ENCODE measurements at regions not wholly inside any gene's neighbourhood (a gene's known extent, or its start where the extent isn't known, plus 50 kb on each side); places are given as distances from the start of the nearest gene placed in this dataset.

DNA sequence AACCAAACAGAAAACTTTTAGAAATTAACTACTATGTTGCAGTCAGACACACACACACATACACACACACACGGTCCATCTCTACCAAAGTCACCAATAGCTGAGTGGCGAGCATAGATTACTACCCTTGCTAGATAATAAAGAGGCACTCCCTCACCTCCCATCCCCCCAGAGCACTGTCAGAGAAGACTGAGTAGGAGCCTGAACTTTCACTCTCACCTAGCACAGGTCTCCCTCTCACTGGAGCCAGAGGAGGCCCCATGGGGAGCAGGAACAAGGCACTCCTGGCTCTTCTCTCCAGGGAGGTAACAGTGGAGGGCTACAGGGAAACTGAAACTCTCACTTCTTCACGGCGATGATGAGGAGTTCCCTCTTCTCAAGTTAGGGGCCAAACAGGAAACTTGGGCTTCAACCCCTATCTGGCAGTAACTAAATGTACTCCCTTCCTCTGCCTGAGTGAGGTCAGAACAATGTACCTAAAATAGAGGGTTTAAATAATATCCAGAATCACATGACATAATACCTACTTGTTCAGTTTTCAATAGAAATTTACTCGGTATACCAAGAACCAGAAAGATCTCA is 975.3 kb upstream of the GBE1 start:
- no peak for TF ChIP-seq CTCF (conservative IDR thresholded peaks at IDR 0.05)

DNA sequence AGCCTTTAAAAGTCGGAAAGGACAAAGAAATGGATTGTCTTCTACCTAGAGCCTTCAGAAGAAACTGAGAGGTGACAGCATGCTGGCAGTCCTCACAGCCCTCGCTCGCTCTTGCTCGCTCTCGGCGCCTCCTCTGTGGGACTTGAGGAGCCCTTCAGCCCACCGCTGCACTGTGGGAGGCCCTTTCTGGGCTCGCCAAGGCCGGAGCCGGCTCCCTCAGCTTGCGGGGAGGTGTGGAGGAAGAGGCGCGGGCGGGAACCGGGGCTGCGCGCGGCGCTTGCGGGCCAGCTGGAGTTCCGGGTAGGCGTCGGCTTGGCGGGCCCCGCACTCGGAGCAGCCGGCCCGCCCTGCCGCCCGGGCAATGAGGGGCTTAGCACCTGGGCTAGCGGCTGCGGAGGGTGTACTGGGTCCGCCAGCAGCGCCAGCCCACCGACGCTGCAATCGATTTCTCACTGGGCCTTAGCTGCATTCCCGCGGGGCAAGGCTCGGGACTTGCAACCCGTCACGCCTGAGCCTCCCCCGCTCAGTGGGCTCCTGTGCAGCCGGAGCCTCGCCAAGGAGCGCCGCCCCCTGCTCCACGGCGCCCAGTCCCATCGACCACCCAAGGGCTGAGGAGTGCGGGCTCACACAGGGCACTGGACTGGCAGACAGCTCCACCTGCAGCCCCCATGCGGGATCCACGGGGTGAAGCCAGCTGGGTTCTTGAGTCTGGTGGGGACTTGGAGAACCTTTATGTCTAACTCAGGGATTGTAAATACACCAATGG is 953.8 kb upstream of the GBE1 start:
- H3K27ac ChIP-seq = no peak overlapping the region
- TF ChIP-seq CTCF (conservative IDR thresholded peaks at IDR 0.05) = no peak

More for the DNA sequence above, 975.3 kb upstream of the GBE1 start:
- H3K27ac ChIP-seq = no peak overlapping the region

GRCh38 chr3:82707035-82707434 is 945.6 kb upstream of the GBE1 start:
- TF ChIP-seq CTCF (conservative IDR thresholded peaks at IDR 0.05) = peak; percentile 59
- H3K27ac ChIP-seq = no peak overlapping the region

DNA sequence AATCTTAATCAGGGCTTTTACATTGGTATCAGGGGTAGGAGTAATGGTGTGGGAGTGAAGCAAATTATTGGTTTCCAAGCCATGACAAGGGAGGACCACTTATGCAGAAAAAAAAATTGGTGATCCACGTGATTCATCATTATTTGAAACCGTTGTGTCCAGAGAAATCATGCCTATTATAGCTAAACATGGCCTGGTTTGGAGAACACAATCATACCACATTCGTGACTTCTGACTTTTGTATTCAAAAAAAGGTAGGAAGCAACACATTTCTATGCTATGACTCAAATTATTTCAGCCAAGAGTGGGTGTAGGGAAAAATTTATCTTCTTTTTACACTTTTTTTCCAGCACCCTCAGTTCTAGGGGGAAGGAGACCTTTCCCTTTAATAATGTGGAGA is 924.3 kb upstream of the GBE1 start:
- no peak overlapping the region for H3K27ac ChIP-seq
- TF ChIP-seq CTCF (conservative IDR thresholded peaks at IDR 0.05) = no peak

DNA sequence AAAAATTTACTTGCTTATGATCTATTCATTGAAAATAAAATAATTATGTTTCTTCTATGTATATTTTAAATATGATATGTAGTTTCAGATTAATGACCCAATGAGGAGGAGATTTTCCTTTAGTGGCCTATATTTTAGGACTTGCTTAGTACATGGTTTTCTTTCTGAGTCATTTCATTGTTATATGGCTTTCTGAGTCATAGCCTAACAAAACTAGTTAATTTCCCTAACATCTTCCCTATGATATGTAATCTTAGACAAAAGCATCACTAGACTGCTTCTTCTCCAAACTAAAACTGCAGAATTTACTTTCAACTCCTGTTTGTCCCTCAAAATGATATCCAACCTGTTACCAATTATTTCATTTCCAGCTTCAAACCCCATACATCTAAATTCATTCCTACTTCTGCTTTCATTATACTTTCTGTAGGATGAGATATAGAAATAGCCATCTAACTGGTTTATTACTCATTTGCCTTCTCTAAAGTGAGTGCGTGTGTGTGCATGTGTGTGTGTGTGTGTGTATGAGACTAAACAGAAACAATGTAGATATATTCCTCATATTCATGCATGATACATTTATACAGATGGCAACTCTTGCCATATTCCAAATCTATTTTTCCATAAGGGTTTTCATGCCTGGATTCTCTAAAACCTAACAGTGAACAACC is 915.0 kb upstream of the GBE1 start:
- no peak overlapping the region for H3K27ac ChIP-seq
- TF ChIP-seq CTCF (conservative IDR thresholded peaks at IDR 0.05) = no peak

GRCh38 chr3:82672966-82673365 is 911.5 kb upstream of the GBE1 start:
- no peak for TF ChIP-seq CTCF (conservative IDR thresholded peaks at IDR 0.05)
- no peak overlapping the region for H3K27ac ChIP-seq

DNA sequence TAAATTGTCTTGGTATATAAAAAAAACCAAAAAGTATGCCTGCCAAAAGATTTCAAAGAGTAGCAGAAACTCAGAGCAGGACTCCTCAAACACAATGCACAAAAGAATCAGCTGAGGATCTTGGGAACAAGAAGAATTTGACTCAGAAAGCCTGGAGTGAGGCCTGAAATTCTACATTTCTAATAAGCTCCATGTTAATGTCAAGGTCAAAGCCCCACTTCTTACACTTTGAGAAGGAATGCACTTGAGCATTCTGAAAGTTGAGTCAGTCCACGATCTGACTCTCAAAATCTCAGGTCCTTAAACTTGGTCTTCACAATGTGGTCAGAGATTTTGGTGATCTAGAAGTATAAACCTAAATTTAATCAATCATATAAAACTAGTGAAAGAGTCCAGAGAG is 910.0 kb upstream of the GBE1 start:
- TF ChIP-seq CTCF (conservative IDR thresholded peaks at IDR 0.05) = no peak
- no peak overlapping the region for H3K27ac ChIP-seq
